Transverse colon (tissue), 4 donors: ENCODE measurements at regions not wholly inside any gene's neighbourhood (a gene's known extent, or its start where the extent isn't known, plus 50 kb on each side); places are given as distances from the start of the nearest gene placed in this dataset.

Experiments used
- DNase-seq: peaks from one replicate; pipeline ENCODE4 v3.0.0-alpha.2; 2019
- H3K27ac ChIP-seq, 4 donors: fragments of 200-600 bp; sonication (generic); 2 replicates each; pipeline ENCODE4 v1.5.1; 2016 to 2018; ENCODE audit warnings: inconsistent platforms in 4 of 4
- H3K27me3 ChIP-seq: fragments of 200-600 bp; sonication (generic); 2 replicates; pipeline ENCODE4 v1.5.1; 2017; ENCODE audit warnings: inconsistent platforms
- H3K36me3 ChIP-seq, 4 donors: fragments of 200-600 bp; sonication (generic); 2 replicates each; pipeline ENCODE4 v1.5.1; 2017 to 2019; ENCODE audit warnings: inconsistent platforms in 4 of 4
- H3K4me1 ChIP-seq, 4 donors: fragments of 200-600 bp; sonication (generic); 2 replicates each; pipeline ENCODE4 v1.5.1; 2017 to 2020; ENCODE audit warnings: inconsistent platforms in 4 of 4
- H3K4me3 ChIP-seq, 4 donors: fragments of 200-600 bp; sonication (generic); 1 replicate in 1 of 4; 2 replicates in 3 of 4; pipeline versions ENCODE4 v1.5.1 to v1.6.1; 2017 to 2019; ENCODE audit warnings: inconsistent platforms in 4 of 4
- H3K9me3 ChIP-seq, 2 donors: fragments of 200-600 bp; sonication (generic); 2 replicates each; pipeline ENCODE4 v1.5.1; 2017 to 2019; ENCODE audit warnings: inconsistent platforms in 2 of 2
- EP300 ChIP-seq: sonication (generic); formaldehyde crosslinking; IDR thresholded peaks from one replicate; pipeline ENCODE4 v1.6.1; 2017; ENCODE audit warnings: antibody characterized with exemption, low read depth
- POLR2A ChIP-seq: fragments of 450-650 bp; IDR thresholded peaks from one replicate; pipeline ENCODE4 v1.6.1; 2016; ENCODE audit warnings: antibody characterized with exemption, mild to moderate bottlenecking, moderate library complexity
- POLR2AphosphoS5 ChIP-seq, 3 donors: sonication (generic); formaldehyde crosslinking; IDR thresholded peaks; one replicate each; pipeline ENCODE4 v1.6.1; 2016; ENCODE audit warnings: antibody characterized with exemption in 3 of 3
- WGBS, 2 donors: methylation state at CpG; one replicate each; pipeline ENCODE4 v1.1.5; 2018; ENCODE audit warnings: low coverage in 1 of 2; 5-methylcytosine and 5-hydroxymethylcytosine counted together
- in situ Hi-C, 4 donors: fragments of 200-750 bp; cut with MboI; loops; one replicate each; pipeline versions ENCODE4 v1.15.0 to v1.15.1; 2017; ENCODE audit warnings: low sequenced_read_pairs in 3 of 4, low pct_ligation_motif_present in 1 of 4, low pct_unique_long_range_greater_than_20kb in 1 of 4
- intact Hi-C: fragments of 100-400 bp; cut with DNase I; formaldehyde crosslinking; loops from one replicate; pipeline ENCODE4 v1.15.1; 2023; ENCODE audit warnings: low total_unique reads
- TF ChIP-seq, protein P1 (sequence below), 5 experiments: fragments of 200-600 bp in 3 of 5; fragments of 450-650 bp in 2 of 5; sonication (generic) in 3 of 5; IDR thresholded peaks; 1 replicate in 2 of 5; 2 replicates in 3 of 5; pipeline ENCODE4 v1.5.1; 2016 to 2017; ENCODE audit warnings: antibody characterized with exemption in 5 of 5, inconsistent platforms in 3 of 5, mild to moderate bottlenecking in 2 of 5, moderate library complexity in 1 of 5

DNA sequence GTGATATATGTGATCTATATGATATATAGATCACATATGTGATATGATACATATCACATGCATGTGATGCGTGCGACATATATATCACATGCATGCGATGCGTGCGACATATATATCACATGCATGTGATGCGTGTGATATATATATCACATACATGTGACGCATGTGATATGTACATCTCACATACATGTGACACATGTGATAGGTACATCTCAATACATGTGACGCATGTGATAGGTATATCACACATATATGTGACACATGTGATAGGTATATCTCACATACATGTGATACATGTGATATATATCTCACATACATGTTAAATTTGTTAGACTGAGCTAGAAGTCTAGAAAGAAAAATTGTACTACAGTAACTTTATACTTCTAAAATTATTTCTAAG lies 1095.9 kb downstream of the EFNA5 start:
- no peaks in the 10 kb centered on the region for H3K36me3 ChIP-seq
- H3K27me3 ChIP-seq = no peaks in the 10 kb centered on the region
- TF ChIP-seq, protein P1, sequence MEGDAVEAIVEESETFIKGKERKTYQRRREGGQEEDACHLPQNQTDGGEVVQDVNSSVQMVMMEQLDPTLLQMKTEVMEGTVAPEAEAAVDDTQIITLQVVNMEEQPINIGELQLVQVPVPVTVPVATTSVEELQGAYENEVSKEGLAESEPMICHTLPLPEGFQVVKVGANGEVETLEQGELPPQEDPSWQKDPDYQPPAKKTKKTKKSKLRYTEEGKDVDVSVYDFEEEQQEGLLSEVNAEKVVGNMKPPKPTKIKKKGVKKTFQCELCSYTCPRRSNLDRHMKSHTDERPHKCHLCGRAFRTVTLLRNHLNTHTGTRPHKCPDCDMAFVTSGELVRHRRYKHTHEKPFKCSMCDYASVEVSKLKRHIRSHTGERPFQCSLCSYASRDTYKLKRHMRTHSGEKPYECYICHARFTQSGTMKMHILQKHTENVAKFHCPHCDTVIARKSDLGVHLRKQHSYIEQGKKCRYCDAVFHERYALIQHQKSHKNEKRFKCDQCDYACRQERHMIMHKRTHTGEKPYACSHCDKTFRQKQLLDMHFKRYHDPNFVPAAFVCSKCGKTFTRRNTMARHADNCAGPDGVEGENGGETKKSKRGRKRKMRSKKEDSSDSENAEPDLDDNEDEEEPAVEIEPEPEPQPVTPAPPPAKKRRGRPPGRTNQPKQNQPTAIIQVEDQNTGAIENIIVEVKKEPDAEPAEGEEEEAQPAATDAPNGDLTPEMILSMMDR (IDR thresholded peaks at IDR 0.05) = no peak
- TF ChIP-seq POLR2A = no peak
- no peak for TF ChIP-seq EP300
- no peak for TF ChIP-seq POLR2AphosphoS5 (IDR thresholded peaks at IDR 0.05)
- intact Hi-C loops (no loop called here), in situ Hi-C loops (no loop called here)
- no peaks in the 10 kb centered on the region for H3K4me1 ChIP-seq
- DNase-seq = no peak
- H3K4me3 ChIP-seq = no peak overlapping the region
- WGBS, 2 donors = 90 to 97% methylated on average over 8 of the region's 8 CpGs
- no peak overlapping the region for H3K27ac ChIP-seq
- H3K9me3 ChIP-seq = no peaks in the 10 kb centered on the region

DNA sequence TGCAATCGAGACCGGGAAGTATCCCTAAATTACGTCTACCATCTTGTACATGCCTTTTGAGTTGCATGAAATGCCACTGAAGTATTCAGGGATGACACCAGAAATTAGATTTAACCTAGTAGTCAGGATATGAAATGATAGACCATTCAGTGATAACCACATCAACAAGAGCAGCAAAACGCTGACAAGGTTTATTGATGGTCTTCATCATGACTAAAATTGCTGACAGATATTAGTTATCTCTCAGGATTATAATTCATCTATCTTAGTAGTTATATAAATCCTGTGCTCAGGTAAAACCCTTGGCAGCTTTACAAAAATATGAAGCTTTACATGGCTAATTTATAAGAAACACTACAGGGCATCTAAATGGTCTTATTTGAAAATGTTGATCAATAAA lies 1104.7 kb downstream of the EFNA5 start:
- no peak overlapping the region for H3K27ac ChIP-seq
- WGBS, 2 donors = 84 to 87% methylated on average over 4 of the region's 4 CpGs
- H3K4me3 ChIP-seq = no peak overlapping the region
- H3K4me1 ChIP-seq = no peaks in the 10 kb centered on the region
- H3K9me3 ChIP-seq = no peaks in the 10 kb centered on the region
- H3K27me3 ChIP-seq = no peaks in the 10 kb centered on the region
- TF ChIP-seq POLR2A = no peak
- no peak for TF ChIP-seq EP300
- no peak for TF ChIP-seq POLR2AphosphoS5 (IDR thresholded peaks at IDR 0.05)
- TF ChIP-seq, protein P1 (IDR thresholded peaks at IDR 0.05) = no peak
- intact Hi-C loops = no loop called here
- DNase-seq = no peak
- in situ Hi-C loops = no loop called here
- H3K36me3 ChIP-seq = no peaks in the 10 kb centered on the region

DNA sequence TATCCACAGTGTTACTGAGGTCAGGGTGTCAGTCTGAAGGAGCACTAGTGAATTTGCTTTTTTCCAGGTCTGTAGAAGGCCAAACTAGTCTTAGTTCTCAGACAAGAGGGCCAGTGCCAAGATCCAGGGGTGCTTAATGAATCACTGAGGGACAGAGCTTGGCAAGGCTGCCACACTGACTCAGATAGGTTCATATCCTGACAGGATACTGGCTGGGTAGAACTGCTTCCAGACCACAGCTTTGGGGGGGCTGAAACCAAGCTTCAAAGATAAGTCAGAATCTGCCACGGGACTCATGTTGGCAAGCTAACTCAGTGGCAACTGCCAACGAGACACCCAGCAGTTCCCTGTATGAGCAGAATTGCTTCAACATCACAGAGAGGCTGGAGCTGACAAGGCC lies 1125.4 kb downstream of the EFNA5 start:
- in situ Hi-C loops = no loop called here
- 90 to 100% methylated on average over 1 to 2 of the region's 2 CpGs for WGBS, 2 donors
- peaks cover 0 to 8% of the 10 kb centered on the region in 2 donors for H3K9me3 ChIP-seq

DNA sequence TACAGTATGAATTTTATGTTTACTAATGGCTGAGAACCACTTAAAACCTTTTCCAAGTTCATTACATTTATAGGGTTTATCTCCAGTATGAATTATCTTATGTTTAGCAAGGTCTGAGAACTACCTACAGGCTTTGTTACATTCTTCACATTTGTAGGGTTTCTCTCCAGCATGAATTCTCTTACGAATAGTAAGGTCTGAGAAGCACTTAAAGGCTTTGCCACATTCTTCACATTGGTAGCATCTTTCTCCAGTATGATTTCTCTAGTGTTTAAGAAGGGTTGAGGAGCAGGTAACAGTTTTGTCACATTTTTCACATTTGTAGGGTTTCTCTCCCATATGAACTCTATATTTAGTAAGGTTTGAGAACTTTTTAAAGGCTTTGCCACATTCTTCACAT lies 1127.4 kb downstream of the EFNA5 start:
- H3K4me1 ChIP-seq = no peaks in the 10 kb centered on the region
- H3K9me3 ChIP-seq = peaks cover 0 to 8% of the 10 kb centered on the region in 2 donors
- in situ Hi-C loops (no loop called here), intact Hi-C loops (no loop called here)
- WGBS, 2 donors = 67 to 76% methylated on average over 1 of the region's 1 CpG
- no peaks in the 10 kb centered on the region for H3K27me3 ChIP-seq
- TF ChIP-seq, protein P1 (IDR thresholded peaks at IDR 0.05) = no peak
- no peak for TF ChIP-seq EP300
- no peak for TF ChIP-seq POLR2A
- no peak for TF ChIP-seq POLR2AphosphoS5 (IDR thresholded peaks at IDR 0.05)
- no peaks in the 10 kb centered on the region for H3K36me3 ChIP-seq
- H3K27ac ChIP-seq = no peak overlapping the region
- no peak overlapping the region for H3K4me3 ChIP-seq
- DNase-seq = no peak

More for the DNA sequence above, 1125.4 kb downstream of the EFNA5 start:
- no peak overlapping the region for H3K27ac ChIP-seq
- H3K27me3 ChIP-seq = no peaks in the 10 kb centered on the region
- H3K4me1 ChIP-seq = no peaks in the 10 kb centered on the region
- no peak for DNase-seq
- no peaks in the 10 kb centered on the region for H3K36me3 ChIP-seq
- no peak overlapping the region for H3K4me3 ChIP-seq
- TF ChIP-seq POLR2A = no peak
- no peak for TF ChIP-seq POLR2AphosphoS5 (IDR thresholded peaks at IDR 0.05)
- no peak for TF ChIP-seq EP300
- TF ChIP-seq, protein P1 (IDR thresholded peaks at IDR 0.05) = no peak
- intact Hi-C loops = no loop called here
